HG03196 (cell line): ENCODE measurements at regions not wholly inside any gene's neighbourhood (a gene's known extent, or its start where the extent isn't known, plus 50 kb on each side); places are given as distances from the start of the nearest gene placed in this dataset.
"Not testable (repeated sequence)": the region's sequence is repeated elsewhere in the genome, so short reads cannot be mapped to it uniquely, and the experiment has no call there.

ENCODE experiments used
- ATAC-seq: cut with Tn5 transposase; IDR thresholded peaks from one replicate; pipeline ENCODE4 v1.9.1; 2021; ENCODE audit not compliant: unreplicated experiment

DNA sequence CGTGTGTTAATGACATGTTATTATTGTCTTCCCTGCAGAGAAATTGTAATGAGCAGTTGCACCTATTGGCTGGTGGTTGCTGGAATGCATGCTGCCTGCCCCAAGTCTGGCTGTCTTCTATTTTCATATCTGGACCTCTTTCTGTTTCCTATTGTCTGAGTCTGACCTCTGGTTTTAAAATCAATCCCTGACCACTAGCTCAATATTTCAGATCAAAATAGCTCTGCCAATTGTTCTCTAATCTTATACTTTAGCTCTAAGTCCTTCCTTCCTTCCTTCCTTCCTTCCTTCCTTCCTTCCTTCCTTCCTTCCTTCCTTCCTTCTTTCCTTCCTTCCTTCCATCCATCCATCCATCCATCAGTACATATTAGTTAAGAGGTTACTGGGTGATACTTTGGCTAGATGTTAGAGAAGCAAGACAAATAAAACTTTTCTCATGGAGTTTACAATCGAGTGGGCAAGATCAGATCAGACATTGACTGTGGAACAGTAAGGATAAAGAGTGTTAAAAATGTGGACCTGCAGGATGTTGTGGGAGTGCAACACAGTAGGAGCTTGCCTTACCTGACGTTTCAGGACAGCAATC lies 417.1 kb downstream of the SOCS6 start:
- ATAC-seq: no peak

DNA sequence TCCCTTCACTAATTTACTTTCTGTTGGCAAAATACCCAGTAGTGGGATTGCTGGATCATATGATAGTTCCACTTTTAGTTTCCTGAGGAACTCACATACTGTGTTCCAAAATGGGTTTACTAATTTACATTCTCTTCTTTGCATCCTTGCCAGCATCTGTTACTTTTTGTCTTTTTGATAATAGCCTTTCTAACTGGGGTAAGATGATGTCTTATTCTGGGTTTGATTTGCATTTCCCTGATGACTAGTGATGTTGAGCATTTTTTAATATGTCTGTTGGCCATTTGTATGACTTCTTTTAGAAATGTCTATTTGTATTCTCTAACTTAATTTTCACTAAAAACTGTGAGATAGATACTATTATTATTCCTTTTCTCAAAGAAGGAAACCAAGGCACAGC lies 411.7 kb downstream of the SOCS6 start:
- ATAC-seq: no peak

DNA sequence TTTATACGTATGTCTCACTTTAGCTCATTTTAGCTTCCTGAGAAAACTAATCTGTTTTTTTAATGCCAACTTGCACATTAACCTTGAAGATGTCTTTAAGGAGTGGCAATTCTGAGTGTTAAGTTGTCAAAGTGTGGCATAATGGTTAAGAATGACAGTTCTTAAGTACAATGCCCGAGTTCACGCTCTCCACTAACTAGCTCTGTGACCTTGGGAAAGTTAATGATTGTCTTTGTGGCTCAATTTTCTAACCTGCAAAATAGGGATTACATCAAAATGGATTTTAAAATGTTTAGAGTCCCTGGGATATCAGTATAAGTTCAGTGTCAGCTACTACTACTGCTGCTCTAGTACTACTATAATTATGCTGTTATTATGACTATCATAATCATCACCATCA lies 409.7 kb downstream of the SOCS6 start:
- ATAC-seq: no peak

DNA sequence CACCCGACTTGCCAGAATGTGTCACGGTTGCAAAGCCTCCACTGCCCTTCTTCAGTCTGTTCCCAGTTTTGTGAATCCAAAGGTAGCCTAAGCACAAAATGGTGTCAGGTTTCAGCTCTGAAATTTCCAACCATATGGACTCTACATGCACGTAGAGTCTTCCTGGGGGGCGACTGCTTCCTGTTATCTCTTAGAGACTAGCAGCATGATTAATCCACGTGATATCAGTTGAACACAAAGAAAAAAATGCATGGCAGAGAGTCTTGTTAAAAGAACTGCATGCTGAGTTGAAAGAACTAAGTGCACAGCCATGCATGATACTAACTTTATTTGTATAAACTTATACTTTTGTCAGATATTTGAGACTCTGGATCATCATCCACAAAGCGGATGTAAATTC lies 404.4 kb downstream of the SOCS6 start:
- ATAC-seq: no peak

DNA sequence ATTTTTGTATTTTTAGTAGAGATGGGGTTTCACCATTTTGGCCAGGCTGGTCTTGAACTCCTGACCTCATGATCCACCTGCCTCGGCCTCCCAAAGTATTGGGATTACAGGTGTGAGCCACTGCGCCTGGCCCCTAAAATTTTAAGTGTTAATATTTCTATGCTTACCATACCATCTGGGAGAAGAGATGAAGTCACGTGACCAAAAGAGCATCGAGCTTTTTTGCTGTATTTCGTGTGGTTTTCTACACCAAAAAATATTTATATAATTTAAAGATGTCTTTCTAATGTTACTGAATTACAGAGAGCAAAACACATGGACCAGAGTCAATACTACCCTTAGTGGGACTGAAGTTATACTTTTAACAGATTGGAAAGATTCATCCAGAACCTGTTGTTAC lies 400.9 kb downstream of the SOCS6 start:
- ATAC-seq: not testable (repeated sequence)

DNA sequence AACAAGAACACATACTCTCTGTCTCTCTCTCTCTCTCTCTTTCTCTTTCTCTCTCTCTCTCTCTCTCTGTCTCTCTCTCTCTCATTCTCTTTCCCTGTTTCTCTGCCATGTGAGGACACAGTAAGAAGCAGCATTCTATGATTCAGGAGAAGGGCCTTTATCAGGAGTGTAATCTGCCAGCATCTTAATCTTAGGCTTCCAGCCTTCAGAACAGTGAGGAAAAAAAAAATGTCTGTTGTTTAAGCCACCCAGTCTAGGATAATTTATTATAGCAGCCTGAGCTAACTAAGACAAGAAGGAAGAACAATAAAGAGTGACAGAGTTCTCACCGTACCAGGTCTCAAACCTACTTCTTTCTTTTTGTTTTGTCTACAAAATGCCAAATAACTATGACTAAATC lies 399.4 kb downstream of the SOCS6 start:
- no peak for ATAC-seq

DNA sequence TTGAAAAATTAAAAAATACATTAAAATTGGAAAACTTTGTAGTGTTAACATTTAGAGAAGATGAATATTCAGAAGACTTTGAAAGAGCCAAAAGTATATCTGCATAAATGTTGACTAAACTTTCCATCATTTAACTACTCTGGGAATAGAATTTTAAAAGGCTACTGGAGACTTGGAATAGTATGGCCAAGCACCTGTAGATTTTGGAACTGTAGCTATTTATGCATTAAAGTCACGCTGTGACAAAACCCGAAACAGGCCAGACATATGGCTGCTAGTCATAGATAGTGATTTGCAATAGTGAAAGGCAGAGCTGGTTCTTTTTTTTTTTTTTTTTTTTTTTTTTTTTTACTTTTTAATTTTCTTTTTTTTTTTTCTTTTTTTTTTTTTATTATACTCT lies 396.0 kb downstream of the SOCS6 start:
- ATAC-seq: no peak

DNA sequence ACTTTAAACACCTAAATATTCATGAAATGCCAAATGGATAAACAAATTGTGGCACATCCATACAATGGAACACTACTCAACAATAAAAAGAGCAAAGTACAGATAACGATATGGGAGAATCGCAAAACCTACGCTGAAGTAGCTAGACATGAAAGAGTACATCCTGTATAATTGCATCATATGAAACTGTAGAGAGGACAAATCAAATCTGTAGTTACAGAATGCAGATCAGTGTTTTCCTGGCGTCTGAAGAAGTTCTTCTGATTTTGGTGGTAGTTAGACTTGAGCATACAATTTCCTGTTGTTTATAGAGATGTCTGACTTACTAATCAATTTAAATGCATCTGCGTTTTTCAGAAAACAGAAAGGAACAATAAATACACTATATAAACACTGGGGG lies 394.4 kb downstream of the SOCS6 start:
- no peak for ATAC-seq

DNA sequence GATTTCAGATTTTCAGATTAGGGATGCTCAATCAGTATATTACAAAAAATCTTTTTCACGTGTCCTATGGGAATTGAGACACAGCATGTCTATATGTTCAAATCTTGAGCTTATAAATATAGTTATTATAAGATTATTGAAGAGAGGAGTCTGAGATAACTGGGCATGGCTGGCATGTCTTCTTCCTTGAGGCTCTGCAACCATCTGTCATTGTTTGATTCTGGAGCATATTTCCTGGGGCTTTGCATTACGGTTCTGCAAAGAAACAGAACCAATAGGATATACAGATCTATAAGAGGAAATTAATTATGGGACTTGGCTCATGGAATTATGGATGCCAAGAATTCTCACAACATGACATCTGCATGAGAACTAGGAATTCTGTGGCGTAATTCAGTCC lies 386.1 kb downstream of the SOCS6 start:
- no peak for ATAC-seq

DNA sequence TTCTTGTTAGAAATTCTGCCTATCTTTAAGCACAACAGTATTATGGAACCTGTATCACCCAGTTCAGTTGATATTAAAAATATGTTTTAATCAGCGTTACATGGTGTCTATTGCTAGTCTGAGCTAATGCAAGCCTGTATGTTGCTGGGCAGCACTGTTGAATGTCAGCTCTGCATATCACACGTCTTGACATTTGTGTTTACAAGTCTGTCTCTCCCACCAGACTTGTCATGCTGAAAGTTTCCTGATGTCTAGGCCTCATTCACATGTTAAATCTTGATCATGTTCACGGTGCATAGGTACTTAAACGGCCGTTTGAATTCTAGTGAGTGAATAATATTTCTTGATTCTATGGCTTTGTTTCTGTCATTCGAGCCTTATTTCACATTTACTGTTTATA lies 385.0 kb downstream of the SOCS6 start:
- no peak for ATAC-seq

DNA sequence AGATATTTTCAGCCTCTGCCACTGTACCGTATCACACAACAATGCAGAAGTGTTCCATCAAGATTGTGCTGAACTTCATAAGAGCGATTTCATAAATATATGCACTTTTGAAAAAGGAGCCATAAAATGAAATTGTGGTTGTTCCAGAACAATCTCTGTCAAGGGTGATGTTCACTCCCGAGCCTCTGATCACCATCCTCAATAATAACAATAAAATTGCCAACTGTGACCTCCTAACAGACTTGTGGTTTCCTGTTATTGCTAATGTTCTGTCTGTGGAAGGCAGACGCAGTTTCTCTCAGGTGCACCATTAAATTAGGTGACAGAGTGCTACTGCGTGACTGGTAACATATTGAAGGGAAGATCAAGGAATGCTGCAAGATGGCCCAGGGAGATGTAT lies 383.7 kb downstream of the SOCS6 start:
- no peak for ATAC-seq

DNA sequence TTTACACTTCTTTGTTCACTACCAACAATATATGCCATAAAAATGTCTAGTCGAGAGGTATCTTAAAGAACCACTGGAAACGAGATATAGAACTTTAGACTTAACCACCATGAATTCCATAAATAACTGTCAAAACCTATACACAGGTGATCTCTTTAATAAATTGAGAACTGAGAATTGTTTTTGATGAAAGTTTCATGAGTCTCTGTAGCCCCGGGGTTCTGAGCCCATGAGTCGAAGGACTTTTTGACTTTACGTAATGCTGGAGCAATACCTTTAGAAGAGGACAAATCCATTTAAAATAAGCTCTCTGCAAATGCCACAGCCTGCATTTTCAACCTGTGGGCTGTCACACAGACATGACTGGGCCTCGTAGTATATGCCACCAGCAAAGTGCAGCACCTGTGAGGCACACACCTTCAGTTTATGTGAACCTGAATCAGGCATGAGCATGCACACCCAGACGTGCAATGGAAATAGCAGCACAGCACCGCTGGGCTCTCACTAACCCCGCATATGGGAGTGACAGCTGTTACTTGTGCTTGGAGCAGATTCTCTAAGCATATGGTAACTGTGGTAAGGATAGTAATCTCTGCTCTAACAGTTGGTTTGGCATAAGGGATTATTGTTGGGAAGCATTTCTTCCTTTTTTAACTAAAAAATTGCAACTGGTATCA lies 383.2 kb downstream of the SOCS6 start:
- ATAC-seq: no peak

DNA sequence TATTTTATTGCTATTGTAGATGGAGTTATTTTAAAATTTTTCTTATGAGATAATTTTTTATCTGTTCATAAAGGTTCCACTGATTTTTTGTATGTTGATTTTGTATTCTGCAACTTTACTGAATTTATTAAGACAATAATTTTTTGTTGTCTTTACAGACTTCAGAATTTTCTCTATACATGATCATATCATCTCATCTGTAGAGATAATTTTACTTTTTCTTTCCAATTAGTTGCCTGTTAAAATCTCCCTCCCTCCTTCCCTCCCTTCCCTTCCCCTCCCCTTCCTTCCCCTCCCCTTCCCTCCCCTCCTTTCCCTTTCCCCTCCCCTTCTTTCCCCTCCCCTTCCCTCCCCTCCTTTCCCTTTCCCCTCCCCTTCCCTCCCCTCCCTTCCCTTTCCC lies 378.1 kb downstream of the SOCS6 start:
- ATAC-seq: no peak

DNA sequence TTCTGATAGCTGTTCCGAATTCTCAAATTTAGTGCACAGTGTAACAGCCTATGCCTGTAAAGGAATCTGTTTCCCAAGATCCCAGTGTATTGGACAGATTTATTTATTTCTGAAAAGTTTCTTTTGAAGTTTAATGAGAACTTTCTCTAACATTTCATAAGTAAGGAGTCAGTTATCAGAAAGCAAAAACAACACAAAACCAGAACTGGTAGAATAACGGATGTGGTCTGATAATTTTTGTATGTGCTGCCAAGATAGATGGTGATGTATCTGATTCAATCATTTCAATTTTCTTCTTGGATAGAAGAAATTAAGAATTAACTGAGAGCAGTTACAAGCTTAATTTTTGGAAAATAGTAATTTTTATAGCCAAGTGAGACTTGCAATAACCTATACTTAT lies 374.3 kb downstream of the SOCS6 start:
- ATAC-seq: no peak

DNA sequence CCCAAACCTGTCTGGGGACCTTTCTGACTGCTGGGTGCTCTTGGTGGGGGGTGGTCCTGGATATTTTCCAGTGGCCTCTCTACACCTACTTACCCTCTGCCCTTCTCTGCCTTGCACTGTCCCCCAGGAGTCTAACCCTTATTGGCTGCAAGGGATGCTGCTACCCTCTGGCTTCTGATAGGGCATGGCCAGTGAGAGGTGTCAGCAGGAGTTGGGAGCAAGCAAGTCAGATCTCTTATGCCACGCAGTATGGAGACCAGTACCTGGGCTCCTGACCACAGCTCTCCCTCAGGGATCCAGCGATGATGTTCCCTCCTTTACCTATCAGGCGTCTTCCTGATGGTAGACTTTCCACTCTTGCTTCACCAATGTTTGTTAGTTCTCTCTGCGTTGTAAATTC lies 373.7 kb downstream of the SOCS6 start:
- no peak for ATAC-seq

DNA sequence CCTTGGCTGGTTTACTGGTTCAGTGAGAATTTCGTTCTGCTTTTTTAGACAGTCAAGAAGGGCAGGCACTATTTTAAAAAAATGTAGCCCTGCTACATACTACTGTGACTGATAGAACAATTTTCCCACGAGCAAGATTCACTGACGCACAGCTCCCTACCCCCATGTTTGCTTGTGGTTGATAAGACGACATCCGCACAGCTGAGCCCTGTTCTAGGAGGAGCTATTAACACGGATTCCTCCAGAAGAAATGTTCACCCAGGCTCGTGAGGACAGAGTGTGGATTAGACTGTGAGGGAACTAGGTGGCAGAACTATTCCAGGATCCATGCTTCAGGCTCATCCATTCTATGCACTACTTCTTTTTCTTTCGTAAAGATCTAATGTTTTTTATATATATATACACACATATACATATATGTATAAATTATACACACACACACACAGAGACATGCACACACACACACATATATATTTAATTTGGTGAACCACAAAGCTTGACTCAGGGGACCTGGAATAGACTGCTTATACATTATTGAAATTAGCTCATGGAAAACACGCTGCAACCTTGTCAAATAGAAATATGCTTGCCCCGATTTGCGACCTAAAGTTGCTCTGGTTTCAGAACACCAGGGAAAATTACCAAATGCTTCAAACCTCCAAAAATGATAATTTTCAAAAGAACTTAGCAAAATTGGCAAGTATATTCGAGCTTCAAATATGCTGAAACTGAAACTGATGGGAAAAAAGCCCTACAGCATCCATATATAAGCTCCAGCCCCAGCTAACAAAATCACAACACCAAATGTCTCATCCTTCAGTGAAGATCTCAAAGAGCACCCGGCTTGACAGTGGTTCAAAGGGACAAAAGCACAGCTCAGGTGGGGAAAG lies 370.4 kb downstream of the SOCS6 start:
- no peak for ATAC-seq

DNA sequence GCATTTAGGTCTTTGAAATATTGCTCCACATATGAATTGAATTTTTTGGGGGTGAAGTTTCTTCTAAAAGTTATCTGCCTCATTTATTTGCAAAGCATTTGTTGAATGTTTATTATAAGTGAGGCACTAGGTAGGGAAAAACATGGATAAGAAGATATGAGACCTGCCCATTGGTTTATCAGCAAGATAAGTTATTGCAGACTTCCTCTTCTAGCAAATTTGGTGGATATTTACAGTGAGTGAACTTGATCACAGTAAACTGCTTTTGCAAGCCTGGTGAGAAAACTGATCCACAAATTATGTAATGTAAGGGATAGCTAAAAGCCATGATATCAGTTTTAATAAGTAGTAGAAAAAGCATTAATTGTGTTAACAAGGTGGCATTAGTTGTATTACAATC lies 364.8 kb downstream of the SOCS6 start:
- no peak for ATAC-seq

DNA sequence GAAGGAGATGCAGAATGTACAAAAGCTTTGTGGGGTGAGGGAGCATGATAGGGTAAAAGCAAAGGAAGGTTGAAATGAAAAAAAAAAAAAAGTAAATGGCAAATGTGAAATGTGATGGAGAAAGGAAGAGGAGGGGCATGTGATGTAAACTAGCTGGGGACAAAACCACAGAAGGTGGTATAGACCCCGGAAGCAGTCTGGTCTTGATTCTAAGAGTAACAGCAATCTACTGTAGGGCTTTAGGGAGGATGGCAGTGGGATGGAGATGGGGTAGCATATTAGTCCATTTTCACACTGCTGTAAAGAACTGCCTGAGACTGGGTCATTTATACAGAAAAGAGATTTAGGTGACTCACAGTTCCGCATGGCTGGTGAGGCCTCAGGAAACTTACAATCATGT lies 362.0 kb downstream of the SOCS6 start:
- ATAC-seq: no peak

DNA sequence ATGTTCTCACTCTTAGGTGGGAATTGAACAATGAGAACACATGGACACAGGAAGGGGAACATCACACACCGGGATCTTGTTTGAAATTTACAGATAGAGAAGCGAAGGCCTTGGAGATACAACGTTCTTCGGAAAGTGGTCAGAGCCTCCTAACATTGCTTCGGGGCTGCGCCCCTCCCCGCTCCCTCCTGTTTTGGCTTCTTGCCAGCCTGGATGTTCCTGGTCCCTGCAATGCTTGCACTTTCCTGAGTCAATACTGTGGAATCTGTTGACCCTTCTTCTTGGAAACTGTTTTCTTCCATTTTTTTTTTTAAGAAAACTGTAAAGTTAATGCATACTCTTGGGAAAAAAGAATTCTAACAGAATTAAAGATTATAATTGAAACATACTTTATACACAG lies 360.8 kb downstream of the SOCS6 start:
- no peak for ATAC-seq

DNA sequence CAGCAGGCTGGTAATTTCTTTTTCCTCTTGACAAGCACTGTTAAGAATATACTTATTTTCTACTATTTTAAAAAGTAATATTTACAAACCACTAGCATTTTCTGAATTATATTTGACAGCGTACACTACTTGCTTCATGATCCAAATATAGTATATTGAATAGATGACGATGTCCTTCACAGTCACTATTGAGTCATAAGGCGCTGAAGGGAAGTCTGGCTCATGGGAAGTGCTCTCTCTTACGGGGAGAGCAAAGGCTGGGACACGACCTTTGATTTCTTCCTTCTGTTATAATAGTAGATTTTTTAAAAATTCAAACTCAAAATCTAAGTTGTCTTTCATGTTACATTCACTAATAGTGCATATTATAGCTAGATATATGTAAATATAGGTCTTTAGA lies 357.1 kb downstream of the SOCS6 start:
- ATAC-seq: no peak

DNA sequence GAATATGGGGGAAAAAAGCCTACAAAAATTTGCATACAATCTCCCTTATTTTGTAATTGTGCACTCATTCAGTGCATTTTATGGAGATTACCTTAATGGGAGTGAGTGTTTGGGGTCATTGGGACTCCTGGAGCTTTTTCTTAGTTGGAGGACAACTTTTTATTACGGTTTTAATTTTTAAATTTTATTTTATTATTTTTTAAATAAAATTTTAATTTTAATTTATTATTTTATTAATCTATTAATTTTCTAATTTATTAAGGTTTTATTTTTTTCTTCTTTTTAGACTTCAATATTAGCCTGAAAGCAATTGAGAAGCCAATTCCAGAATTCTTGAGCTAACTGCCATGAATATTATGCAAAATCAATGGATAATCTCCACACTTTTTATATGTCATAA lies 355.0 kb downstream of the SOCS6 start:
- ATAC-seq: no peak

DNA sequence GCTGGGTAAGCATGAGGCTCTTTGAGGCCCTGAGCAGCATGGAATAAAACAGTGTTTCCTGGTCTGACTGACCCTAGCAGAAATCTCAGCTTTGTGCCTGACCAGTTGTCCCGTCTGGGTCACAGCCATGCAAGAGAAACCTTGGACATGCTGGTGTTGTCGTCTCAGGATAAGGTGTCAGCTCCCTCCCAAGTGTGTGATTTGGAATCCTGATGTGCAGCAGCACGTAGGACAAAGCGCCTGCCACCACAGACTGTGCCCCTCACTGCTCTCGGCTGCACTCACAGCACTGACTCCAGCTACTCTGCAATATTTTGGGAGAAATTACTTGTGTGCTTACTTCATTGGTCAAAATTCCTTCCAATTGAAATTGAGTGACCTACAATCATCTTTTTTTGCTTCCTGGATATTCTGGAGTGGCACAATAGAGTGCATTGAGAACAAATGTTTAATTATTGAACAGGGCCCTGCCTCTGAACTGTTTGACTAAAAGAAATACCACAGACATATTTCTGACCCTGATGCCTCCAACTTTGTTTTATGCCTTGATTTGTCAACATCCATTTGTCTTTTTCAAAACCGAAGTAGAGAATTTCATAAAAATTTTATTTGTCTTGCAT lies 352.4 kb downstream of the SOCS6 start:
- no peak for ATAC-seq
